Activated T-helper 1 cell treated with anti-CD3 and anti-CD28 coated beads, Interleukin-12 subunit alpha, Interleukin-12 subunit beta, Interleukin-2, Interleukin-4 antibody, amounts not matched to agents 30 ng/mL and 10 ng/mL and 1 ng/mL, durations not matched to agents 14 hours and 24 hours and 36 hours (primary cell): ENCODE measurements at regions not wholly inside any gene's neighbourhood (a gene's known extent, or its start where the extent isn't known, plus 50 kb on each side); places are given as distances from the start of the nearest gene placed in this dataset.

Experiments
- DNase-seq: peaks from one replicate; pipeline ENCODE4 v3.0.0; 2021; ENCODE audit warnings: low spot score
- H3K27ac Mint-ChIP-seq: one replicate; pipeline ENCODE4 v1.8.0; 2021; ENCODE audit warnings: mild to moderate bottlenecking, mixed read lengths
- H3K27me3 Mint-ChIP-seq: one replicate; pipeline ENCODE4 v1.8.0; 2022; ENCODE audit warnings: mild to moderate bottlenecking, moderate library complexity, mixed read lengths; ENCODE audit not compliant: insufficient read depth
- H3K36me3 Mint-ChIP-seq: one replicate; pipeline ENCODE4 v1.8.0; 2021; ENCODE audit warnings: low read depth, mixed read lengths
- H3K4me1 Mint-ChIP-seq: one replicate; pipeline ENCODE4 v1.8.0; 2021; ENCODE audit warnings: low read depth, mixed read lengths
- H3K4me3 Mint-ChIP-seq: one replicate; pipeline ENCODE4 v1.8.0; 2021; ENCODE audit warnings: mild to moderate bottlenecking, moderate library complexity, mixed read lengths
- H3K9me3 Mint-ChIP-seq: one replicate; pipeline ENCODE4 v1.8.0; 2021; ENCODE audit warnings: mixed read lengths
- intact Hi-C: fragments of 100-400 bp; cut with micrococcal nuclease; formaldehyde crosslinking; loops from one replicate; pipeline ENCODE4 v1.15.1; 2024

DNA sequence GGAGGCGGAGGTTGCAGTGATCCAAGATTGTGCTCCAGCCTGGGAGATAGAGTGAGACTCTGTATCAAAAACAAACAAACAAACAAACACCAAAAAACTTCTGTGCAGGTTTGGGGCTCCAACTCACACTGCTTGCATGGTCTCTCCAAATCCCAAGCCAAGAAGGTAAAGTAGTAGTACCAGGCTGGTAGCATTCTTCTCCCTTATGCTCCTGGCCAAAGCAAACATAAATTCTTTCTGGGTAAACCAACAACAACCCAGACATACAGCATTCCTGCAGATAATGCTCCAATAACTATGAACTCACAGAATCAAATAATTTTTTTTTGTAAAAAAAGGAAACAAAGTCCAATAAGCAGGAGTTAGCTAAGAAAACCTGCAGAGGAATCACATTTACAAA lies 57.8 kb upstream of the KLHL31 start:
- Mint-ChIP-seq H3K4me3 (no peak overlapping the region), H3K4me1 (peaks cover 17% of the 10 kb centered on the region), H3K27ac (no peak overlapping the region), H3K9me3 (no peaks in the 10 kb centered on the region), H3K27me3 (peaks cover 13% of the 10 kb centered on the region), H3K36me3 (no peaks in the 10 kb centered on the region)
- no peak for DNase-seq
- intact Hi-C loops, result no loop called here

DNA sequence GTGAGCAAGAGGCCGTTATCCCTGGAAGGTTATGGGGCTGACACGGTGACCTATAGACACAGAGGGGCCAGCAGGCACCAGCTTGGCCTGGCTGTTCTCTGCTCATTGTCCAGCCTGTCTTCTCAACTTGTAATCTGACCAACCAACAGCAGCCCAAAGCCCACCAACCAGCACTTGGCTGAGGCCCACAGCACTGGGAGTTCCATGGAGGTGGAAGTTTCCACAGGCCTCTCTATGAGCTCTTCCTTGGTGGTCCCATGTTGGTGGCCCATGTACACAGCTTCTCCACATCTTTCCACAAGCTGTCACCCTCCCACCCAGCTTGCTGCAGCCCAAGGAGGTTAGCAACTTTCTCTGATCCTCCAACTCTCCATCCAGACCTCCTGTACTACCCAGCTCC lies 56.2 kb upstream of the KLHL31 start:
- intact Hi-C loops, result no loop called here
- H3K4me1 Mint-ChIP-seq, result peaks cover 12% of the 10 kb centered on the region
- peaks cover 20% of the 10 kb centered on the region for H3K27me3 Mint-ChIP-seq
- no peak overlapping the region for H3K27ac Mint-ChIP-seq
- no peaks in the 10 kb centered on the region for H3K36me3 Mint-ChIP-seq
- H3K9me3 Mint-ChIP-seq, result no peaks in the 10 kb centered on the region
- DNase-seq, result no peak
- no peak overlapping the region for H3K4me3 Mint-ChIP-seq

DNA sequence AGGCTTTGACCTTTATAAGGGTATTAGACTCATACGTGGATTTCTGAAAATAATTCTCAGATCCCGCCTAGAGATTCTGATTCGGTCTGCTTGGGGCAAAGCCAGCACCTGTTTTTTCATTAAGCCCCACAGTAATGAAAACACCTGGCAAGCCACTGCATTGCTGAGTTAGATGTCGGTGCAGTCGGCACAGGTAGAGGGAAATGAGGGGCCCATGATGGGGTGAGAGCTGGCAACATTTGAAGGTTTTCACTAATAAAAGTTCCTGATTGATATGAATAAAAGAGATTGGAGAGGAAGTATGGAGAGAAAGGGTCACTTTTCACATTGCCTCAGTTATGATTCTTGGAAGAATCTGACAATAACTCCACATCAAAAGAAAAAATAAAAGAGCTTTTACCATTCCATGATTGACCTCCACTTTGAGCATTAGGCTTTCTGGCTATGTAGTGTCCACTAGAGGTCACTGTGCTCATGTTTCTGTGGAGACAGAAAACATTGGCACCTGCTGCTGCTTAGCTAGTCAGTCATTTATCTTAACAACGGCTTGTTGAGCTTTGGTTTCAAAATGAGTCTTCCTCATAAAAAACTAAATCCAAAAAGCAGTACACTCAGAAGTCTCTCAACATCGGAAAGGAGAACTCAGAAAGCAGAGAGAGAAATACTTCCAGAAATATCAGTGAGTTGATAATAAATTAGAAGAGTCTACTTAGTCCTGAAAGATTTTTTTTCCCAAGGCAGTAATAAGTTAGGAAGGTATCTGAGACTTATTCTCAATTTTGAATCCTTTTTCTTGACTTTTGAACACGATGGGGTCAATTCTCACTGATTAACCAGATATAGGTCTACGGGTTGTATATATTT lies 53.3 kb upstream of the KLHL31 start:
- Mint-ChIP-seq H3K4me1 (peaks cover 6% of the 10 kb centered on the region), H3K27ac (no peak overlapping the region), H3K36me3 (no peaks in the 10 kb centered on the region), H3K9me3 (no peaks in the 10 kb centered on the region), H3K27me3 (peaks cover 34% of the 10 kb centered on the region), H3K4me3 (no peak overlapping the region)
- intact Hi-C loops, result loop anchor here (1.0 to 2.0 kb wide), 2 partner anchors 9 to 238 kb away; no protein-coding TSS in a partner anchor
- peak; percentile 27 for DNase-seq

DNA sequence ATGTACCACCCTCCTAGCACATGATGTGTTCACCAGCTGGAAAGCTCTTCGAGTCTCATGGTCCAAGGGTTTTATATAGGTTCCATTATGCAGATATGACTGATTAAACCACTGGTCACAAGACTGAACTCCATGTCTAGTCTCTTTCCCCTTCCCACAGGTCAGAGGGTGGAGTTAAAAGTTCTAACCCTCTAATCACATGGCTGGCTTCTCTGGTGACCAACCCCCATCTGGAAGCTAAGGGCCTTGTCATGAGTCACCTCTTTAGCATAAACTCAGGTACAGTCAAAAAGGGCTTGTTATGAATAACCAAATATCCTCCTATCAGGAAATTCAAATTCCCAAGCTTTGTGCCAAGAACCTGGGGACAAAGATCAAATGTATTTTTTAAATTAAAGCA lies 52.0 kb upstream of the KLHL31 start:
- no peaks in the 10 kb centered on the region for H3K9me3 Mint-ChIP-seq
- H3K27ac Mint-ChIP-seq, result no peak overlapping the region
- peaks cover 34% of the 10 kb centered on the region for H3K27me3 Mint-ChIP-seq
- no peak overlapping the region for H3K4me3 Mint-ChIP-seq
- intact Hi-C loops, result no loop called here
- no peak for DNase-seq
- H3K4me1 Mint-ChIP-seq, result peaks cover 6% of the 10 kb centered on the region
- H3K36me3 Mint-ChIP-seq, result no peaks in the 10 kb centered on the region

DNA sequence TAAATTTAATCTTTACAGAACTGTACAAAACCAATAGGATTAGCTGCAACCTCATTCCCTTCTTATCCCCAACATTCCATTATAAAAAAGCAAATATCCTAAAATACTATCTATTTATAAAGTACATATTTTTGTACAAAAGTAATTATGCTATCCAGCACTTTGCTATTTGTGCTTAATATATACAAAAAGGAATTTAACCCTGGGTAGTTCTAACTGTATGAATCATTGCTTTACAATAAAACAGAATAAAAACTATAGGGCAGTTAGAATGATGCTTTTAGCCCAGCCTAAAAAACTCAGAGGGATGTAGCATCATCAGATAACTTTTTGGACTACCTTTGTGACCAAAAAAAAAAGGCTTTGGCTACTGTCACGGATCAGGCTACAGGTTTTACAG lies 49.9 kb upstream of the KLHL31 start:
- Mint-ChIP-seq H3K36me3 (no peaks in the 10 kb centered on the region), H3K27me3 (peaks cover 34% of the 10 kb centered on the region), H3K4me1 (peaks cover 6% of the 10 kb centered on the region), H3K9me3 (no peaks in the 10 kb centered on the region), H3K4me3 (no peak overlapping the region), H3K27ac (no peak overlapping the region)
- DNase-seq, result no peak
- intact Hi-C loops, result no loop called here
